CD4-positive, alpha-beta T cell (primary cell): ENCODE measurements at regions not wholly inside any gene's neighbourhood (a gene's known extent, or its start where the extent isn't known, plus 50 kb on each side); places are given as distances from the start of the nearest gene placed in this dataset.

ENCODE experiments used
- ATAC-seq: fragments of 200-7000 bp; cut with Tn5 transposase; one replicate; pipeline ENCODE4 v1.10.0; 2022; ENCODE audit warnings: mild to moderate bottlenecking; ENCODE audit not compliant: poor library complexity
- CTCF ChIA-PET: fragments of 350-600 bp; sonication (Branson Sonifier 250); formaldehyde crosslinking; loops from one replicate; lab custom pipeline; 2021; ENCODE audit warnings: antibody characterized with exemption, inconsistent platforms; lab: Charles Lee
- POLR2A ChIA-PET: fragments of 350-600 bp; sonication (Branson Sonifier 250); formaldehyde crosslinking; loops from one replicate; lab custom pipeline; 2021; ENCODE audit warnings: antibody characterized with exemption, inconsistent platforms; lab: Charles Lee
- DNase-seq, 14 experiments: peaks; one replicate each; pipeline ENCODE4 v3.0.0-alpha.2; 2013 to 2020; ENCODE audit warnings: mixed read lengths in 2 of 14
- H3K27ac ChIP-seq, 2 donors: one replicate each; pipeline versions ENCODE4 v1.5.1 to v1.7.0; 2013; ENCODE audit warnings: low read length in 2 of 2, low read depth in 1 of 2, mild to moderate bottlenecking in 1 of 2
- H3K27me3 ChIP-seq, 2 experiments: 1 replicate in 1 of 2; 2 replicates in 1 of 2; pipeline versions ENCODE4 v1.6.1 to v1.7.0; 2013; ENCODE audit warnings: low read length in 2 of 2, control low read depth in 1 of 2, mild to moderate bottlenecking in 1 of 2, moderate library complexity in 1 of 2; ENCODE audit not compliant: insufficient read depth in 2 of 2, control insufficient read depth in 1 of 2
- H3K36me3 ChIP-seq: one replicate; pipeline ENCODE4 v1.6.1; 2013; ENCODE audit warnings: low read length, control low read depth; ENCODE audit not compliant: insufficient read depth
- H3K4me1 ChIP-seq: one replicate; pipeline ENCODE4 v1.6.1; 2013; ENCODE audit warnings: low read length, control low read depth; ENCODE audit not compliant: insufficient read depth
- H3K4me3 ChIP-seq: one replicate; pipeline ENCODE4 v1.5.1; 2013; ENCODE audit warnings: mild to moderate bottlenecking, low read length, moderate library complexity
- H3K9me3 ChIP-seq, 2 experiments: 1 replicate in 1 of 2; 2 replicates in 1 of 2; pipeline versions ENCODE4 v1.6.1 to v1.7.0; 2013; ENCODE audit warnings: low read length in 2 of 2, mild to moderate bottlenecking in 2 of 2, control low read depth in 1 of 2, moderate library complexity in 1 of 2; ENCODE audit not compliant: control insufficient read depth in 1 of 2, insufficient read depth in 1 of 2
- H3K27ac Mint-ChIP-seq: one replicate; pipeline ENCODE4 v1.8.0; 2020; ENCODE audit warnings: mixed read lengths
- H3K27me3 Mint-ChIP-seq: one replicate; pipeline ENCODE4 v1.8.0; 2021; ENCODE audit warnings: mixed read lengths
- H3K36me3 Mint-ChIP-seq: one replicate; pipeline ENCODE4 v1.8.0; 2021; ENCODE audit warnings: low read depth, mixed read lengths
- H3K4me1 Mint-ChIP-seq: one replicate; pipeline ENCODE4 v1.8.0; 2021; ENCODE audit warnings: low read depth, mixed read lengths
- H3K4me3 Mint-ChIP-seq: one replicate; pipeline ENCODE4 v1.8.0; 2020; ENCODE audit warnings: mild to moderate bottlenecking, mixed read lengths
- H3K9me3 Mint-ChIP-seq: one replicate; pipeline ENCODE4 v1.8.0; 2020; ENCODE audit warnings: mixed read lengths
- intact Hi-C, 2 experiments: fragments of 100-400 bp; cut with DNase I in 1 of 2; cut with micrococcal nuclease in 1 of 2; formaldehyde crosslinking; loops; one replicate each; pipeline versions ENCODE4 v1.15.1 to v1.9.0; 2023 to 2025; cut with DNase I, micrococcal nuclease
- TF ChIP-seq, protein P1 (sequence below): fragments of 200-600 bp; IDR thresholded peaks from one replicate; pipeline ENCODE4 v1.8.0; 2022; ENCODE audit warnings: antibody characterized with exemption, mild to moderate bottlenecking

DNA sequence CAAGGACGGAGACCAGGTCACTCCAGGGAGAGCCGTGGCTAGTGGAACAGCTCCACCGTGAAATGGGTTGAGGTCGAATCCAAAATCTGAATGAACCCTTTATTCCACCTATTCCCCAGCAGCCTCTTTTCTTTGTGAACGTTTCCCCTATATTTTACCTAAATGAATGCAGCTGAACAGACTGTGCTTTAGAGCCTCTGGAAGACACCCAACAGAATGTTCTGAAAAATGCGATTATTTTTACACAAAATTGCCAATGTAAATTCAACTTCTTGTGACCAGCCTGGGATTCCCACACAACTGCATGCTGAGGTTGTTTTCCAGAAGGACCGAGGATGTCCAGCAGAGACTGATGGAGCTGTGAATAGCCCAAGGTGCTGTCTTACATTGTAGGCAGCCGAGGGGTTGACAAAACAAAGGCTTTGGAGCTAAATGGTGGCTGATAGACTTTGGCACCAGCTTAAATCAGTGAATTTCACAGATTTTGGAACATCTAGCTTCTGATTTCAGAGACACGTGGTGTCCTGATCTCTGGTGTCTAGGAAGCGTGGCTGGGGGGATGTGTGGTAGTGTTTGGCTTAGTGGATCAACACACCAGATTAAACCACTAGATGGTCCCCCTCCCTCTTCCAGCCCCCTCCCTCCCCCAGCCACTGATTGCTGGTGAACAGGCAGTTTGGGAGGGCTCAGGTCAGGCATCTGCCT, 150.4 kb downstream of the ZNF664 start:
- CTCF ChIA-PET = no interaction called here
- no peak overlapping the region for H3K4me3 Mint-ChIP-seq
- intact Hi-C loops = no loop called here

DNA sequence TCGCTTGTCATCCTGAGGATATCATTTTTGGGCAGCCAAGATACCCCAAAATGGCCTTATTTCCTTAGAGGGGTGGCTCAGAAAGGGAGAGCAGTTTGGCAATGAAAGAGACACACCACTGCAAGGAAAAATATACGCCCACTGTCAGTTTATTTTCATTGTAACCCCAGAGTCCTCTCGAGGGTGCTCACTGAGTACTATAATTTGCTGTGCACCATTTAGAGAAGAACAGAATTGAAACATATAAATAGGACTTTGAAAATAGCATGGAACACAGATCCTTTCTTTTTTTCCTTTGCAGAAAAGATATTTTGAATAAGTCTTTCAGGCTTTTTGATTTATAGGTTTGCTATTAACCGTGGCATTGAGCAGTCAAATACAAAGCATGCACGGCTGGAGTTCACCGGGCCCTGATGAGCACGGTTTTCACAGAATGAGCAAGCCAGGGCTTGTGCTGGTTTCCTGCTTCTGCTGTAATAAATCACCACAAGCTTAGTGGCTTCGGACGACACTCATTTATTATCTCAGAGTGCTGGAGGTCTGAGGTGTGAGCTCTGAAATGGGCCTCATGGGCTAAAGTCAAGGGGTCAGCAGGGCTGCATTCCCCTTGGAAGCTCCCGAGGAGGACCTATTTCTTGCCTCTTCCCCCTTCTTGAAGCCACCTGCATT, 152.3 kb downstream of the ZNF664 start:
- POLR2A ChIA-PET = no interaction called here

More for the DNA sequence above, 150.4 kb downstream of the ZNF664 start:
- no peak overlapping the region for H3K4me3 ChIP-seq
- H3K36me3 ChIP-seq = no peaks in the 10 kb centered on the region
- TF ChIP-seq, protein P1, sequence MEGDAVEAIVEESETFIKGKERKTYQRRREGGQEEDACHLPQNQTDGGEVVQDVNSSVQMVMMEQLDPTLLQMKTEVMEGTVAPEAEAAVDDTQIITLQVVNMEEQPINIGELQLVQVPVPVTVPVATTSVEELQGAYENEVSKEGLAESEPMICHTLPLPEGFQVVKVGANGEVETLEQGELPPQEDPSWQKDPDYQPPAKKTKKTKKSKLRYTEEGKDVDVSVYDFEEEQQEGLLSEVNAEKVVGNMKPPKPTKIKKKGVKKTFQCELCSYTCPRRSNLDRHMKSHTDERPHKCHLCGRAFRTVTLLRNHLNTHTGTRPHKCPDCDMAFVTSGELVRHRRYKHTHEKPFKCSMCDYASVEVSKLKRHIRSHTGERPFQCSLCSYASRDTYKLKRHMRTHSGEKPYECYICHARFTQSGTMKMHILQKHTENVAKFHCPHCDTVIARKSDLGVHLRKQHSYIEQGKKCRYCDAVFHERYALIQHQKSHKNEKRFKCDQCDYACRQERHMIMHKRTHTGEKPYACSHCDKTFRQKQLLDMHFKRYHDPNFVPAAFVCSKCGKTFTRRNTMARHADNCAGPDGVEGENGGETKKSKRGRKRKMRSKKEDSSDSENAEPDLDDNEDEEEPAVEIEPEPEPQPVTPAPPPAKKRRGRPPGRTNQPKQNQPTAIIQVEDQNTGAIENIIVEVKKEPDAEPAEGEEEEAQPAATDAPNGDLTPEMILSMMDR = no peak
- no peaks in the 10 kb centered on the region for H3K36me3 Mint-ChIP-seq
- ATAC-seq (no peak), DNase-seq (no peak)
- POLR2A ChIA-PET = no interaction called here
- no peaks in the 10 kb centered on the region for H3K4me1 ChIP-seq
- no peaks in the 10 kb centered on the region for H3K4me1 Mint-ChIP-seq
- no peak overlapping the region for H3K27ac ChIP-seq
- H3K27me3 Mint-ChIP-seq = peaks cover 17% of the 10 kb centered on the region
- H3K27ac Mint-ChIP-seq = no peak overlapping the region
- peaks cover 0 to 7% of the 10 kb centered on the region in 2 experiments for H3K9me3 ChIP-seq
- no peaks in the 10 kb centered on the region for H3K9me3 Mint-ChIP-seq
- H3K27me3 ChIP-seq = peaks cover 0 to 4% of the 10 kb centered on the region in 2 experiments

DNA sequence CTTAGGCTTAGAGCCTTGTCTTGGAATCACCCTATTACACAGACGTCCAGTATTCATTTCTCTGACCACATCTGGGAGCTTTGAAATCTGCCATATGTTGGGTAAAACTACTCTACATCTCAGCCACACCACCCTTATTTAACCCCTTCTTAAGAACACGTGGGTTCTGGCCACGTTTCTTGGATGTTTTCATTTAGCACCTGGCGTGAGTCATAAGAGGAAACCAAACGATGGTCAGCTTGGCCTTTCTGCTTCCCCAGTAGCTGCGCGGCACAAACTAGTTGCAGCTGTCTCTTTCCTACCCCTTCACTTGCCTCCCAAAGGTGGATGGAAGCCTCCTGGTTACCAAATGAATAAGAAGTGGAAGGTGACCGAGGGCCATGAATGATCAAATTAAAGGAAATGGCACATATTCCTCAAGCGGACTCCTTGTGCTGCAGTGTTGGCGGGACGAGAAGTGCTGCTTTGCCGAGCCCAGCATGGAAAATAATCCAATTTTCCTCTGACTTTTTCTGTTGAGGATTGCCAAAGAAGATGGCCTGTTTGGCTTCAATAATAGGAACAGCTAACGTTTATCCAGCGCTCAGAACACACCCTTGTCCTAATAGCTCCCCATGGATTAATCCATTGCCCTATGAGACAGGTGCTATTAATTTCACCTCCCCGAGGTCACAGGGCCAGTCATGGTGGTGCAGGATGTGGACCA, 154.1 kb downstream of the ZNF664 start:
- Mint-ChIP-seq H3K4me3 (no peak overlapping the region), H3K27ac (no peak overlapping the region), H3K9me3 (no peaks in the 10 kb centered on the region), H3K4me1 (no peaks in the 10 kb centered on the region), H3K27me3 (peaks cover 4% of the 10 kb centered on the region), H3K36me3 (no peaks in the 10 kb centered on the region)
- TF ChIP-seq, protein P1 = no peak
- Histone ChIP-seq H3K27ac (no peak overlapping the region), H3K36me3 (no peaks in the 10 kb centered on the region), H3K4me1 (no peaks in the 10 kb centered on the region), H3K4me3 (no peak overlapping the region), H3K9me3 (no peaks in the 10 kb centered on the region), H3K27me3 (peaks cover 0 to 2% of the 10 kb centered on the region in 2 experiments)
- ATAC-seq = no peak
- no peak for DNase-seq
- CTCF ChIA-PET = no interaction called here
- POLR2A ChIA-PET = no interaction called here
- intact Hi-C loops = no loop called here

More for the DNA sequence above, 152.3 kb downstream of the ZNF664 start:
- Histone ChIP-seq H3K27ac (no peak overlapping the region), H3K4me1 (no peaks in the 10 kb centered on the region), H3K27me3 (peaks cover 0 to 4% of the 10 kb centered on the region in 2 experiments), H3K36me3 (no peaks in the 10 kb centered on the region), H3K9me3 (no peaks in the 10 kb centered on the region), H3K4me3 (no peak overlapping the region)
- H3K9me3 Mint-ChIP-seq = no peaks in the 10 kb centered on the region
- no peaks in the 10 kb centered on the region for H3K36me3 Mint-ChIP-seq
- no peaks in the 10 kb centered on the region for H3K4me1 Mint-ChIP-seq
- DNase-seq (no peak), ATAC-seq (no peak)
- CTCF ChIA-PET = no interaction called here
- TF ChIP-seq, protein P1 = no peak
- no peak overlapping the region for H3K4me3 Mint-ChIP-seq
- intact Hi-C loops = no loop called here
- H3K27me3 Mint-ChIP-seq = peaks cover 12% of the 10 kb centered on the region
- no peak overlapping the region for H3K27ac Mint-ChIP-seq
